Heart left ventricle (tissue), 13 donors: ENCODE measurements at regions not wholly inside any gene's neighbourhood (a gene's known extent, or its start where the extent isn't known, plus 50 kb on each side); places are given as distances from the start of the nearest gene placed in this dataset.
"Not testable (repeated sequence)": the region's sequence is repeated elsewhere in the genome, so short reads cannot be mapped to it uniquely, and the experiment has no call there.

Experiments used
- CTCF ChIP-seq, 12 donors: fragments of 200-600 bp; sonication (generic) in 4 of 12; IDR thresholded peaks; one replicate each; pipeline versions ENCODE4 v1.5.0 to v1.8.0; 2018 to 2022; ENCODE audit warnings: antibody characterized with exemption in 12 of 12, mild to moderate bottlenecking in 5 of 12
- POLR2A ChIP-seq, 2 donors: fragments of 450-650 bp; IDR thresholded peaks; one replicate each; pipeline ENCODE4 v1.6.1; 2017; ENCODE audit warnings: antibody characterized with exemption in 2 of 2, mild to moderate bottlenecking in 2 of 2, moderate library complexity in 2 of 2
- donor health status: ischemic (EF 13 %, LVEDD 7.1; RV severe dilation, severe dysfunction).
- donor health status: DM: no; HTN: yes; CAD: no.
- donor health status: DM: no; HTN: no; CAD: no.
- donor health status: ischemic (EF 25% LVEDD 6.9; RV normal size, moderate dysfunction).
- donor health status: ischemic (EF 25% LVEDD 5.7; RV mildly dilated, moderate dysfunction).
- donor health status: ischemic (EF 35%, LVEDD 5.7; RV mildly dilated, moderate dysfunction).
- donor health status: nonischemic (EF 11% LVEDD 7.7; RV severe dilation, severe dysfunction).
- donor health status: DM: yes; HTN: yes; CAD: no.
- donor health status: PGD.
- donor health status: ischemic (EF 29% LVEDD 5.4; RV normal size, mild dysfunction).
- donor health status: nonischemic (EF 23%, LVEDD 6.1; RV moderate dilation, normal function).

DNA sequence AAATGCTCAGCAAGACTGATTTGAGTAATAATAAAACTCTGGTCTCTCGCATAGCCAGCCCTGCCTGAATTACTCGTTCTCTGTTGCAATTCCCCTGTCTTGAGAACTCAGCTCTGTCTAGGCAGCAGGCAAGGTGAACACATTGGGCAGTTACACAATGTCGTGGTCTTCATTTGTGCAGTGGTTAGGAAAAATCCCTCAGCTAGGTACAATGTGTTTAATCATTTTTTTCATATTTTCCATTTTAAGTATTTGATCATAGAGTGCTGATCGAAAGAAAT, 508.7 kb downstream of the RPIA start:
- TF ChIP-seq CTCF, POLR2A (IDR thresholded peaks at IDR 0.05): not testable (repeated sequence)
